GM20000 (cell line): ENCODE measurements at regions not wholly inside any gene's neighbourhood (a gene's known extent, or its start where the extent isn't known, plus 50 kb on each side); places are given as distances from the start of the nearest gene placed in this dataset.

ENCODE experiments used
- DNase-seq: peaks from one replicate; pipeline ENCODE4 v3.0.0; 2012; ENCODE audit warnings: low spot score
- TF ChIP-seq, protein P1 (sequence below): IDR thresholded peaks from 2 replicates; pipeline ENCODE4 v1.5.1; 2012; ENCODE audit warnings: mild to moderate bottlenecking, control low read depth; ENCODE audit errors: extremely low read depth, missing control alignments

DNA sequence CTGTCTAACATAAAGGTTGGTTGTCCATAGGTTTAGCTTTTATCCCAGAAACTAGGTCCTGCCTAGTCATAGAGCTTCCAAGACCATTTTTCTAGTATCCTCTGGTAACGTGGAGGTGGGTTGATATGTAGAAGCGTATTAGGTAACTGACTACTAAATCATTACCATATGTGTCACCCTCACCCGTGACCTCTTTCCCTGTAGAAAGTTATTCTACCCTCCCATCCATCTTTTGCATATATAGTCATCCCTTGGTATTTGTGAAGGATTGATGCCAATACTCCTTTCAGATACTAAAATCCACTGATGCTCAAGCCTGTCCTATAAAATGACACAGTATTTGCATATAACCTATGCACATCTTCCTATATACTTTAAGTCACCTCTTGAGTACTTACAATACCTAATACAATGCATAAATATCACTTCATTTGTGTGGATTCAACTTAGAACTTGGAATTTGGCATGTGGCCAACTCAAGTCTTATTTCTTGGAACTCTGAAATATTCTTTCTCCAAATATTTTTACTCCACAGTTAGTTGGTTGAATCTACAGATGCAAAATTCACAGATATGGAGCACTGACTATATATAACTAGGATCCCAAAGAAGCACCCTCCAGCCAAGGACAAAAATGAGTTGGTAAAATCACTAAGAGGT is 497.0 kb upstream of the TENM4 start:
- no peak for DNase-seq
- TF ChIP-seq, protein P1, sequence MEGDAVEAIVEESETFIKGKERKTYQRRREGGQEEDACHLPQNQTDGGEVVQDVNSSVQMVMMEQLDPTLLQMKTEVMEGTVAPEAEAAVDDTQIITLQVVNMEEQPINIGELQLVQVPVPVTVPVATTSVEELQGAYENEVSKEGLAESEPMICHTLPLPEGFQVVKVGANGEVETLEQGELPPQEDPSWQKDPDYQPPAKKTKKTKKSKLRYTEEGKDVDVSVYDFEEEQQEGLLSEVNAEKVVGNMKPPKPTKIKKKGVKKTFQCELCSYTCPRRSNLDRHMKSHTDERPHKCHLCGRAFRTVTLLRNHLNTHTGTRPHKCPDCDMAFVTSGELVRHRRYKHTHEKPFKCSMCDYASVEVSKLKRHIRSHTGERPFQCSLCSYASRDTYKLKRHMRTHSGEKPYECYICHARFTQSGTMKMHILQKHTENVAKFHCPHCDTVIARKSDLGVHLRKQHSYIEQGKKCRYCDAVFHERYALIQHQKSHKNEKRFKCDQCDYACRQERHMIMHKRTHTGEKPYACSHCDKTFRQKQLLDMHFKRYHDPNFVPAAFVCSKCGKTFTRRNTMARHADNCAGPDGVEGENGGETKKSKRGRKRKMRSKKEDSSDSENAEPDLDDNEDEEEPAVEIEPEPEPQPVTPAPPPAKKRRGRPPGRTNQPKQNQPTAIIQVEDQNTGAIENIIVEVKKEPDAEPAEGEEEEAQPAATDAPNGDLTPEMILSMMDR: no peak

DNA sequence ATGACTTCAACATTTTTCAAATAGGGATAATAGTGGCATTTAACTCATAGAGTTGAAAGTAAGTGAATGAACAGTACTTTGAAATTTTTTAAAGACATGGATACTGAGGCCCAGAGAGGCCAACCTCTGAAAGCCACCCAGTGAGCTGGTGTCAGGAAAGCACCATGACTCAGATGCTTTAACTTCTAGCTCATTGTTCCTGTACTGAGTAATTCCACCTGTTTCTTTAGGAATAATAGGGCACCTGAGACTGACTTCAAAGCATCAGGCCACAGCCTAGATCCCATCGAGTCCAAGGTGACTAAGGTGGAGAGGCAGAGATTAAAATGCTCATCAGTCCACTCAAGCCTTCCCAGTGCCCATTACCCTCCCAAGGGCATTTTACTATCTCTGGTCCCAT is 491.8 kb upstream of the TENM4 start:
- DNase-seq: no peak
- TF ChIP-seq, protein P1: no peak

DNA sequence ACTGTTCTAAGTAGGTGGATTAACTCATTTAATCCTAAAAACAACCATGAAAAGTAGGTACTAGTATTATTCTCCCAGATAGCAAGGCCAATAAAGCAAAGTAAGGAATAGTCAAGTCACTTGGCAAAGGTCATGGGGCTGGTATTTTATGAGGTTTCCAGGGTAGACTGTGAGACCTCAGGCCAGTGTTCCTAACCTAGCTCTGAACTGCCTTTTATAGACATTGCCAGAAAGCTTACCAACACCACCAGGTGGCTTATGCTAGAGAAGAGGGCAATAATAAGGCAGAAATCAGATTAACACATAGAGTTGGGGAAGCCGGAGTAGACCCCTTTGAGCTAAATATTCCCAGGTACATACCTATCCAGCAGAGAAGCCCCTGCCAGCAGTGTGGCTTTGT is 490.9 kb upstream of the TENM4 start:
- TF ChIP-seq, protein P1: no peak
- DNase-seq: no peak

DNA sequence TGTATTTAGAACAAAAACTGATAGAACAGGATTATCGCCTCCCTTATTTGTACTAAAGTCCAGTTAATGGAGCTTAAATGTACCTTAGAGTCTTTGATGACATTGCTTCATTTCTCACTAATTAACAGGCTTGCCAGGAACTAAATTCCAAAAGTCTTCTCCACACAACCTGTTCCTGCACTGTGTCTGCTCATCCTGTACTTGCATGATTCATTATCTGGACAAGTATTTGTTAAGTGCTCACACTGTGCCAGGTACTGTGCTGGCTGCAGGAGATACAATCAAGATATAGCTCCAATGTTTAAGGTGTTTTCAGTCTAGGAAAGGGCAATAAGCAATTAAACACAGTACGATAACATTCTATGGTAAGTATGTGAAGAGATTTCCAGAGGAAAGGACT is 485.9 kb upstream of the TENM4 start:
- TF ChIP-seq, protein P1: no peak
- DNase-seq: no peak

GRCh38 chr11:79925570-79925969 is 484.7 kb upstream of the TENM4 start:
- TF ChIP-seq, protein P1: no peak
- no peak for DNase-seq

DNA sequence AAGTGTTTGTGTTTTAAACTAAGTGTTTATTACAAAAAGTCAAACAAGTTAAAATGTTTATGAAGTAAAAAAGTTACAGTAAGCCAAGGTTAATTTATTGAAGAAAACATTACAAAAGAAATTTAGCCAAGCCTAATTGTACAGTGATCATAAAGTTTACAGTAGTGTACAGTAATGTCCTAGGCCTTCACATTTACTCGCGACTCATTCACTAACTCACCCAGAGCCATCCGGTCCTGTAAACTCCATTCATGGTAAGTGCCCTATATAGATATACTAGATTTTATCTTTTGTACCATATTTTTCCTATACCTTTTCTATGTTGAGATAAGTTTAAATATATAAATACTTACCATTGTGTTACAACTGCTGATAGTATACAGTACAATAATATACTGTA is 481.8 kb upstream of the TENM4 start:
- TF ChIP-seq, protein P1: no peak
- no peak for DNase-seq

- TF ChIP-seq, protein P1: no peak
- no peak for DNase-seq
Measured at GRCh38 chr11:79920480-79920879, 479.6 kb upstream of the TENM4 start.
